DOHH2 (cell line): ENCODE measurements at regions not wholly inside any gene's neighbourhood (a gene's known extent, or its start where the extent isn't known, plus 50 kb on each side); places are given as distances from the start of the nearest gene placed in this dataset.

Experiments
- CTCF ChIP-seq: fragments of 200-600 bp; sonication (generic); IDR thresholded peaks from one replicate; pipeline ENCODE4 v1.5.1; 2014; ENCODE audit warnings: antibody characterized with exemption, mild to moderate bottlenecking, low read depth, low read length; ENCODE audit not compliant: poor library complexity, severe bottlenecking
- EZH2phosphoT487 ChIP-seq: fragments of 200-600 bp; sonication (generic); IDR thresholded peaks from 2 replicates; pipeline ENCODE4 v1.6.1; 2017; ENCODE audit warnings: borderline replicate concordance, mild to moderate bottlenecking, antibody characterized with exemption, low read length, moderate library complexity, mixed read lengths

GRCh38 chr1:182291584-182292192 lies 99.9 kb downstream of the GLUL start:
- TF ChIP-seq CTCF = no peak
- TF ChIP-seq EZH2phosphoT487 = no peak
